ENCODE measurements at regions not wholly inside any gene's neighbourhood (a gene's known extent, or its start where the extent isn't known, plus 50 kb on each side); places are given as distances from the start of the nearest gene placed in this dataset.

DNA sequence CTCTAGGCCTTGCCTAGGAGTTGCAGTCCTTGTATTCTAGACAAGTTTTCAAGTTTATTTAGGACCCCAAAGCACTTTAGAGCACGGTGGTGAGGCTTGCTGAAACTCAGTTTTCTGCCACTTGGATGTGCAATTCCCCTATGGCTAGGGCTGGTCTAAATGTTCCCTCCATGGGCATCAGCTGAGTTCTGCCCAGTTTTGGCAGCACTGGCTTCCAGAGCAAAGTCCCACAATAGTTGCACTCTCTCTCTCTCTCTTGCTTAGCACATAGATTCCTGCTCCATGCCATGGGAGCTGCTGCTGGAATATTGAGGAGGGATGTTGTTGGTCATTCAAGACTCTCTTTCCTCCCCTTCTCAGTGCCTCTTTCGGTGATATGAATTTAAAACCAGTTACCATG, 760.2 kb upstream of the SLC39A10 start:
- TF ChIP-seq, protein P1, sequence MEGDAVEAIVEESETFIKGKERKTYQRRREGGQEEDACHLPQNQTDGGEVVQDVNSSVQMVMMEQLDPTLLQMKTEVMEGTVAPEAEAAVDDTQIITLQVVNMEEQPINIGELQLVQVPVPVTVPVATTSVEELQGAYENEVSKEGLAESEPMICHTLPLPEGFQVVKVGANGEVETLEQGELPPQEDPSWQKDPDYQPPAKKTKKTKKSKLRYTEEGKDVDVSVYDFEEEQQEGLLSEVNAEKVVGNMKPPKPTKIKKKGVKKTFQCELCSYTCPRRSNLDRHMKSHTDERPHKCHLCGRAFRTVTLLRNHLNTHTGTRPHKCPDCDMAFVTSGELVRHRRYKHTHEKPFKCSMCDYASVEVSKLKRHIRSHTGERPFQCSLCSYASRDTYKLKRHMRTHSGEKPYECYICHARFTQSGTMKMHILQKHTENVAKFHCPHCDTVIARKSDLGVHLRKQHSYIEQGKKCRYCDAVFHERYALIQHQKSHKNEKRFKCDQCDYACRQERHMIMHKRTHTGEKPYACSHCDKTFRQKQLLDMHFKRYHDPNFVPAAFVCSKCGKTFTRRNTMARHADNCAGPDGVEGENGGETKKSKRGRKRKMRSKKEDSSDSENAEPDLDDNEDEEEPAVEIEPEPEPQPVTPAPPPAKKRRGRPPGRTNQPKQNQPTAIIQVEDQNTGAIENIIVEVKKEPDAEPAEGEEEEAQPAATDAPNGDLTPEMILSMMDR (tag by site-specific recombination; IDR thresholded peaks at IDR 0.05): no peak
- TF ChIP-seq, protein P2, sequence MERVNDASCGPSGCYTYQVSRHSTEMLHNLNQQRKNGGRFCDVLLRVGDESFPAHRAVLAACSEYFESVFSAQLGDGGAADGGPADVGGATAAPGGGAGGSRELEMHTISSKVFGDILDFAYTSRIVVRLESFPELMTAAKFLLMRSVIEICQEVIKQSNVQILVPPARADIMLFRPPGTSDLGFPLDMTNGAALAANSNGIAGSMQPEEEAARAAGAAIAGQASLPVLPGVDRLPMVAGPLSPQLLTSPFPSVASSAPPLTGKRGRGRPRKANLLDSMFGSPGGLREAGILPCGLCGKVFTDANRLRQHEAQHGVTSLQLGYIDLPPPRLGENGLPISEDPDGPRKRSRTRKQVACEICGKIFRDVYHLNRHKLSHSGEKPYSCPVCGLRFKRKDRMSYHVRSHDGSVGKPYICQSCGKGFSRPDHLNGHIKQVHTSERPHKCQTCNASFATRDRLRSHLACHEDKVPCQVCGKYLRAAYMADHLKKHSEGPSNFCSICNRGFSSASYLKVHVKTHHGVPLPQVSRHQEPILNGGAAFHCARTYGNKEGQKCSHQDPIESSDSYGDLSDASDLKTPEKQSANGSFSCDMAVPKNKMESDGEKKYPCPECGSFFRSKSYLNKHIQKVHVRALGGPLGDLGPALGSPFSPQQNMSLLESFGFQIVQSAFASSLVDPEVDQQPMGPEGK (tag by site-specific recombination; IDR thresholded peaks at IDR 0.05): no peak
- no peak for TF ChIP-seq ZNF777 (tag by site-specific recombination; IDR thresholded peaks at IDR 0.05; ENCODE audit: borderline replicate concordance)
